WERI-Rb-1 (cell line): ENCODE measurements at regions not wholly inside any gene's neighbourhood (a gene's known extent, or its start where the extent isn't known, plus 50 kb on each side); places are given as distances from the start of the nearest gene placed in this dataset.

ENCODE experiments used
- DNase-seq: peaks from one replicate; pipeline ENCODE4 v3.0.0-alpha.2; 2020
- H3K27ac ChIP-seq: fragments of 250-450 bp; sonication (Bioruptor Pico); 2 replicates; pipeline ENCODE4 v1.5.1; 2020; ENCODE audit warnings: mild to moderate bottlenecking, moderate library complexity
- H3K27me3 ChIP-seq: fragments of 250-450 bp; sonication (Bioruptor Pico); 2 replicates; pipeline ENCODE4 v1.5.1; 2021; ENCODE audit warnings: mild to moderate bottlenecking, low read depth, moderate library complexity; ENCODE audit not compliant: insufficient read depth, severe bottlenecking
- H3K36me3 ChIP-seq: fragments of 250-450 bp; sonication (Bioruptor Pico); 2 replicates; pipeline ENCODE4 v1.5.1; 2020; ENCODE audit warnings: mild to moderate bottlenecking, moderate library complexity
- H3K4me3 ChIP-seq: 2 replicates; pipeline ENCODE4 v1.5.1; 2011; ENCODE audit warnings: low read depth, mild to moderate bottlenecking, control low read depth, low read length
- H3K9me3 ChIP-seq: fragments of 250-450 bp; sonication (Bioruptor Pico); 2 replicates; pipeline ENCODE4 v1.5.1; 2021; ENCODE audit warnings: mild to moderate bottlenecking, moderate library complexity; ENCODE audit not compliant: severe bottlenecking
- CTCF ChIP-seq: IDR thresholded peaks from 2 replicates; pipeline ENCODE4 v1.5.1; 2011; ENCODE audit warnings: low read depth, mild to moderate bottlenecking, control low read depth, inconsistent platforms, low read length

- Histone ChIP-seq H3K27ac (no peak overlapping the region), H3K4me3 (no peak overlapping the region), H3K9me3 (no peaks in the 10 kb centered on the region), H3K27me3 (no peaks in the 10 kb centered on the region), H3K36me3 (no peaks in the 10 kb centered on the region)
- no peak for DNase-seq
- no peak for TF ChIP-seq CTCF
Measured at GRCh38 chr18:28984731-28985130, 807.8 kb upstream of the CDH2 start.

- H3K9me3 ChIP-seq = no peaks in the 10 kb centered on the region
- no peak overlapping the region for H3K27ac ChIP-seq
- H3K36me3 ChIP-seq = no peaks in the 10 kb centered on the region
- H3K27me3 ChIP-seq = no peaks in the 10 kb centered on the region
- no peak overlapping the region for H3K4me3 ChIP-seq
- TF ChIP-seq CTCF = no peak
- no peak for DNase-seq
Measured at GRCh38 chr18:28974504-28974903, 797.6 kb upstream of the CDH2 start.

- H3K4me3 ChIP-seq = no peak overlapping the region
- H3K9me3 ChIP-seq = no peaks in the 10 kb centered on the region
- TF ChIP-seq CTCF = no peak
- DNase-seq = no peak
- H3K36me3 ChIP-seq = no peaks in the 10 kb centered on the region
- H3K27ac ChIP-seq = no peak overlapping the region
- H3K27me3 ChIP-seq = no peaks in the 10 kb centered on the region
Measured at GRCh38 chr18:28973324-28973723, 796.4 kb upstream of the CDH2 start.

- no peak for DNase-seq
- H3K36me3 ChIP-seq = no peaks in the 10 kb centered on the region
- no peaks in the 10 kb centered on the region for H3K9me3 ChIP-seq
- H3K4me3 ChIP-seq = no peak overlapping the region
- no peak for TF ChIP-seq CTCF
- H3K27ac ChIP-seq = no peak overlapping the region
- no peaks in the 10 kb centered on the region for H3K27me3 ChIP-seq
Measured at GRCh38 chr18:28972333-28972907, 795.5 kb upstream of the CDH2 start.

- no peak for TF ChIP-seq CTCF
- Histone ChIP-seq H3K36me3 (no peaks in the 10 kb centered on the region), H3K4me3 (no peak overlapping the region), H3K9me3 (no peaks in the 10 kb centered on the region), H3K27ac (no peak overlapping the region), H3K27me3 (no peaks in the 10 kb centered on the region)
- no peak for DNase-seq
Measured at GRCh38 chr18:28963481-28963880, 786.6 kb upstream of the CDH2 start.

GRCh38 chr18:28961669-28962228, 784.8 kb upstream of the CDH2 start:
- Histone ChIP-seq H3K27ac (no peak overlapping the region), H3K27me3 (no peaks in the 10 kb centered on the region), H3K9me3 (no peaks in the 10 kb centered on the region), H3K36me3 (no peaks in the 10 kb centered on the region), H3K4me3 (no peak overlapping the region)
- DNase-seq = peak; percentile 51
- peak; percentile 80 for TF ChIP-seq CTCF
